GM20000 (cell line): ENCODE measurements at regions not wholly inside any gene's neighbourhood (a gene's known extent, or its start where the extent isn't known, plus 50 kb on each side); places are given as distances from the start of the nearest gene placed in this dataset.

Experiments
- DNase-seq: peaks from one replicate; pipeline ENCODE4 v3.0.0; 2012; ENCODE audit warnings: low spot score
- TF ChIP-seq, protein P1 (sequence below): IDR thresholded peaks from 2 replicates; pipeline ENCODE4 v1.5.1; 2012; ENCODE audit warnings: mild to moderate bottlenecking, control low read depth; ENCODE audit errors: extremely low read depth, missing control alignments

DNA sequence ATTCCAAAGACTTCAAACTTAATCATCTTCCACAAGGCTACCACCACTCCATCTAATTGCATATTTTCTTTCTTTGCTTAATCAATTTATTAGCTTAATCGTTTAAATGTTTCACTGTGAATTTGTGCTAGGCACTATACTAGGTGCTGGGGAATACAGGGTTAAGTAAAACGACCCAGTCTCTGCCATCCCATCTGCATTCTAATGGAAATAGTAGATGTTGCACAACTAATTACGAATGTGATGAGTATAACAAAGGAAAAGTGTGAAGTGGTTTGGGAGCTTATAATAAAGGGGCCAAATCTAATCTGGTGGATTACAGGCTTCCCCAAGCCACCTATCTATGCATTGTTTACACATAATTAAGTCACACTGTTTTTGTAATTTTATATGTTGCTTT is 147.1 kb downstream of the FAM181B start:
- TF ChIP-seq, protein P1, sequence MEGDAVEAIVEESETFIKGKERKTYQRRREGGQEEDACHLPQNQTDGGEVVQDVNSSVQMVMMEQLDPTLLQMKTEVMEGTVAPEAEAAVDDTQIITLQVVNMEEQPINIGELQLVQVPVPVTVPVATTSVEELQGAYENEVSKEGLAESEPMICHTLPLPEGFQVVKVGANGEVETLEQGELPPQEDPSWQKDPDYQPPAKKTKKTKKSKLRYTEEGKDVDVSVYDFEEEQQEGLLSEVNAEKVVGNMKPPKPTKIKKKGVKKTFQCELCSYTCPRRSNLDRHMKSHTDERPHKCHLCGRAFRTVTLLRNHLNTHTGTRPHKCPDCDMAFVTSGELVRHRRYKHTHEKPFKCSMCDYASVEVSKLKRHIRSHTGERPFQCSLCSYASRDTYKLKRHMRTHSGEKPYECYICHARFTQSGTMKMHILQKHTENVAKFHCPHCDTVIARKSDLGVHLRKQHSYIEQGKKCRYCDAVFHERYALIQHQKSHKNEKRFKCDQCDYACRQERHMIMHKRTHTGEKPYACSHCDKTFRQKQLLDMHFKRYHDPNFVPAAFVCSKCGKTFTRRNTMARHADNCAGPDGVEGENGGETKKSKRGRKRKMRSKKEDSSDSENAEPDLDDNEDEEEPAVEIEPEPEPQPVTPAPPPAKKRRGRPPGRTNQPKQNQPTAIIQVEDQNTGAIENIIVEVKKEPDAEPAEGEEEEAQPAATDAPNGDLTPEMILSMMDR: no peak
- DNase-seq: no peak

DNA sequence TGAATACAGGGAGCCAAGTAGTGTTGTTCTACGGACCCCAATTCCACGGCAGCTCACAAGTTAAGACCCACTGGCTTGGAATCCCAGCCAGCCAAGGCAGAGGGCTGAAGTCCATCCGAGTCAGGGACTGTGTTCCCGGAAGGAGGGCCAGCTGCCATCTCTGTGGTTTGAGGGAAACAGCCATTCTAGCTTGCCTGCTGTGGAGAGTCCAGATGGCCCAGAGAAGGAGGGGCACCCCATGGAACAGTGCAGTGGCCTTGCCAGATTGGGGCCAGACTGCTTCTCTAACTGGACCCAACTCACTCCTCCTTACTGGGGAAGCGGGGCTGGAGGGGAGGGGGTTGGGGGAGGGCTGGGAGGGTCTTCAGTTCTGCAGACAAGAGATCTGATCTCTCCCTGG is 156.4 kb downstream of the FAM181B start:
- no peak for DNase-seq
- TF ChIP-seq, protein P1: no peak

DNA sequence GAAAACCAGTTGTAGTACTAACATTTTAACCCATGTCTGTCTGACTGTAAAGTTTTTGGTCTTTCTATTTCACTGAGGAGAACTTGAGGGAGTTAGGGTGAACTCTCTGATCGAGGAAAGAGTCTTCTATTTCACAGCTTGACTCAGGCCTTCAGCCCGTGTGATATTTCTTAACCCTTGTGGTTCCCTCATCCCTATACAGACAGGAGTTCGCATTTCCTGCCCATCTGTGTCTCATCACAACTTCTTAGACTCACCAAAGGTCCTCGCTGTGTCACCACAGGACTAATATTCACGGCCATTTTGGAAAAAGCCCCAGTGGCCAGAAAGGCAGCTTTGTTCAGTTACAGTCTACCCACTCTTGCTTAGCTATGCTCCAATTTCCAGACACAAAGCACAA is 172.8 kb downstream of the FAM181B start:
- TF ChIP-seq, protein P1: no peak
- DNase-seq: no peak

DNA sequence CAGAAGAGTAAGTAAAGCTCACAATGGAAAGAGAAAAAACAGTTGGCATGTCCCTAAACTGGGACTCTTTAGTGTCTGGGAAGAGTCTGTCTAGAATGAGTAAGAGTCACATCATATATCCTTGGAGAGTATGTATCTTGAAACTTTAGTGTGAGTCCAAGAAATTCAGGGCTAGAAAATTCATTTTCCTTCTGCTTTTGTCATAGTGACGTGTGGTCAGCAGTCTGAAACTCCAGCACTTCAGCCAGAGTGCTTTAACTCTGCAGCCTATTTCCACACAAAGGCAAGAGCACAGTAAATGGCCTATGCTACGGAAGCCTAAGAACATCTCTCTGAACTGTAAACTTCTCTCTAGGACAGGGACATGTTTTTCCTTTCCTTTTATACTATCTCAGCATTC is 174.1 kb downstream of the FAM181B start:
- TF ChIP-seq, protein P1: no peak
- DNase-seq: no peak

DNA sequence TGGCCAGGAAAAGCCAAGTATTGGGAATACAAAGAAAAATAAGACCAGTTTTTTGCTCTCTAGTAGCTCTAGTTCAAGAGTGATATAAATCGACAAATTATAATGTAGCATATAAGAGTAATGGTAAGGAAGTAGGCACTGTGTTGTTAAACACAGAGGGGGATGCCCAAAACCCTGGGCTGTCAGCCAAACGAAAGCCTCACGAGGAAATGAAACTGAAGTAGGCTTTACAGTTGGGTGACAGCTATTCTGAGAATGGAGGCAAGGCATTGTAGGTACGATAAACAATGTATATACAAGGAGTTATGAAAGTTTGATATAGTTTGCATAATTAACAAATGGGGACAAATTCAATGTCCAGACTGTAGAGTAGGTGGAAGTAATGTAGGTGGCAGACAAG is 176.4 kb downstream of the FAM181B start:
- peak; percentile 16 for DNase-seq
- TF ChIP-seq, protein P1: no peak

DNA sequence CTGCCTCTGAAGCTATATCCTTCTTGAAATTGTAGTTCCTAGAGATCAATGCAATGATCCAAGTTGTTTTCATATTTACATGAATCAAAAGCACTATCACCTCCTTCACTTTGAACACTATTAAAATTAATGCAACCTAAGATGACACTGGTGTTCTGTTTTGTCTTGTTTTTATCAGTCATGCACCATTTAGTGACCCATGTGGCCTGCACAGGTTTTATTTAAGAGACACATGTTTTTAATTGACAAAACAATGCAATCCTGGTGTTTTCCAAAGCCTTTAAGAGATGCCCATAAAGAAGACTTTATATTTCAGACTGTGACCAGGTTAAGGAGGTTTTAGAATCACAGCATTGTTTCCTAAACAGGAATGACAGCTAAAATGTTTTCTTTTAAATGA is 177.5 kb downstream of the FAM181B start:
- TF ChIP-seq, protein P1: no peak

DNA sequence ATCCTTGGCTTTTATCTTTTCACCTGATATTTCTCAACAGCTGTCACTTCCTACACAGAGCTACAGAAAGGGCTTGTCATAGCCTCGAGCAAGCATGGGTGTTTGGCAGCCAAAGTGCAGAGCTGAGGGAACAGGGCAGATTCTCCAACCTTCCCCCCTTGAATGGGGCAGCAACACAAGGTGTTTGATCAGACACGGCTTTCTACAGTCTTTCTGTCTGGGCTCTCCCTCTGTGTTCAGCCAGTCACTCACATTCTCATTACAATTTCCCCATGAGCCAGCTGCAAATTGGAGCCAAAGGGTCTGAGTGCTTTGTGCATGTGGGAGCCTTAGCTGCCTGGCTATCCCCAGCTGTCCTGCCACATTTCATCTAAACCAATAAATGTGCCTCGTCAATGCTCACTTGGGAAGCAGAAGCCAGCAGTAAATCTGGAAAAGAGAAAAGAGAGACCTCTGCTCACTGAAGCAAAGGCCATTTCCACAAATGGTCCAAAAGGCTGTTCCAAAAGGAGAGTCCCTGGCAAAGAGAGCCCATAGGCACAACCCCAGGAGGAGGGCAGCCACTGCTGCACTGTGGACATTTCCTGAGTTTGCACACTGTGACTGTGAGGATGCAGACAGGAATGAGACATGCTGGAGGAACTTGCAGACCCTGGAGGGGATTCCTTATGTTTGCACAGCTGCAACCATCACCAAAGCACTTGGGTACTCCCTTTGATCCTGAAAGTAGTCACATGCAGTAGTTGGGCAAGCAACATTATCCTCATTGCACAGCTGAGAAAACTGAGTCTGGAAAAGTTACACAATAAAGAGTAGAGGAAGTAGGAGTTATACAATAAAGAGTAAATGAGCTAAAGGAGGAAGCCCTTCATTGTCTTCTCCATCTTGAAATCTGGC is 186.8 kb downstream of the FAM181B start:
- TF ChIP-seq, protein P1: no peak
- no peak for DNase-seq

More for the DNA sequence above, 177.5 kb downstream of the FAM181B start:
- DNase-seq: no peak
